HG02973 (cell line): ENCODE measurements at regions not wholly inside any gene's neighbourhood (a gene's known extent, or its start where the extent isn't known, plus 50 kb on each side); places are given as distances from the start of the nearest gene placed in this dataset.
"Not testable (repeated sequence)": the region's sequence is repeated elsewhere in the genome, so short reads cannot be mapped to it uniquely, and the experiment has no call there.

Experiments
- ATAC-seq: cut with Tn5 transposase; IDR thresholded peaks from one replicate; pipeline ENCODE4 v1.9.1; 2021; ENCODE audit warnings: moderate library complexity; ENCODE audit not compliant: unreplicated experiment

DNA sequence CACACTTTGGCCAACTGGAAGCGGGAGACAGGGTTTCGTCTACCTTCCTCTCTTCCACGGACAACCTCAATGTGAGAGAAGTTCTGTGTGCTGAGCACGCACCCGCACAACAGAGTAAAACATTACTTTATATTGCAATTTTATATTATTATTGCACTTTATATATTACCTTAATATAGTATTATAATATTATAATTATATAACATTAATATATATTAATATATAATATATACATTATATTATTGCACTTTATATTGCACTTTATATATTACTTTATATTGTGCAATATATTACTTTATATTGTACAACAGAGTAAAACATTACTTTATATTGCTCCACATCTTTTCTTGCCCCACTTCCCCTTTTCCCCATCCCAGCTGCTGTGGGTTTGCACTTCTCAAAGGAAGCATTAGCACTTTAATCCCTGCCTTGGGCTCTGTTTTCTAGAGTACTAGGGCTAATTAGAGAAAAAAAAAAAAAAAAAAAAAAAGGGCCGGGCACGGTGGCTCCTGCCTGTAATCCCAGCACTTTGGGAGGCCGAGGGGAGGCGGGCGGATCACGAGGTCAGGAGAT, 76.4 kb upstream of the SLC4A7 start:
- no peak for ATAC-seq

DNA sequence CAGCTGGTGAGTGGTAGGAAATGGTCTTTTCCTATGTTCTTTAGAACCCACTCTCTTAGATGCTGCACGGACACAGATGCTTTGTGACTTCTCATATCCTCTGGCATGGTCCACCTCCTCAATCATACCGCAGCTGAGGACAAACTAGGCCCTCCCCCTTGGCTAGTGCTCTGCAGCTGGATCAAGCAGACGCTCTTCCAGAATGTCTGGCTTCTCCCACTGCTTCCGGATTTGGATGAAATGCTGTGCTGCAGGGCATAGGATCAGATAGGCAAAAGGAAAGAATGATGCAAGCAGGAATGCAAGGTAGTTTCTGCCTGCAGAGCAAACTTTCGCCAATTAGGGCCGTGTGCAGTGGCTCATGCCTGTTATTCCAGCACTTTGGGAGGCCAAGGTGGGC, 75.7 kb upstream of the SLC4A7 start:
- no peak for ATAC-seq

DNA sequence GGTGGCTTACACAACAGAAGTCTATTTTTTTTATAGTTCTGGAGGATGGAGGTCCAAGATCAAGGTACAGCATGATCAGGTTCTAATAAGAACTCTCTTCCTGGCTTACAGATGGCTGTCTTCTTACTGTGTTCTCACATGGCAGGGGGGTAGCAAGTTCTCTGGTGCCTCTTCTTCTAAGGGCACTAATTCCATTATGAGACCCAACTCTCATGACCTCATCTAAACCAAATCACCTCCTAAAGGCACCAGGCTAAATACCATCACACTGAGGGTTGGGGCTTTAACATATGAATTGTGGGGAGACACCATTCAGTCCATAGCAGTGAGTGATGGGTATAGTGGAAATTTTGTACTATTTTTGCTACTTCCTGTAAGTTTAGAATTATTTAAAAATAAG, 75.2 kb upstream of the SLC4A7 start:
- ATAC-seq, result no peak

DNA sequence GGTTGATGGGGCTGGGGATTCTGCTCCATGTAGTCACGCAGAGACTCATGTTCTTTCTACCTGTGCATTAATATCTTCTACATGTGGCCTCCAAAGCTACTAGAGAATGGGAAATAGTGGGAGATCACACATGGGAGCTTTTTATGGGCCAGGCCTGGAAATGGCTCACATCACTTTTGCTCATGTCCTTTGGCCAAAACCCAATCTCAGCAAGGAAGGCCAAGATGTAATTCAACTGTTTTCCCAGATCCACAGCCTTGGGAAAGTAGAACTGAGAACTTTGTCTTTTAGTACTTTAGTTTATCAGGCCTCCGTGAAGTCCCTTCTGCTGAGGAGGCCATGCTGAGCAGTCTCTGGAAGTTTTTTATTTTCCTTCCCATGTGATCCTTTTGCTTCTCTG, 73.2 kb upstream of the SLC4A7 start:
- no peak for ATAC-seq

DNA sequence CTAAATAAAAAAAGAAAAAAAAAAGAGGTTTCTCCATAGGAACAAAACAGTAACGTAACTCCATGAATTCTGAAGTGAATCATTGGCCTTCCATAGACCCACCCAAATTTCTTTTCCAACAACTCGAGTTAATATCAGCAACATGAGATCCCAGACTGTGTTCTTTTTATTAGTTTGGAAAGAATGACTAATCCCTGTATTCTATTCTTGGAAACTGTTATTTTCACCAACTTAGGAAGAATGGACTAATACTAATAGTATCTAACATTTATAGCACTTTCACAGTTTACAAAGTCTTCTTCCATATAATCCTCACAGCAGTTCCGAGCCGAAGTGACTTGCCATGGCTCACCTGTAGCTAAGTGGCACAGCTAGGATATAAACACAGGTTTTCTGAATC, 72.7 kb upstream of the SLC4A7 start:
- ATAC-seq, result no peak

DNA sequence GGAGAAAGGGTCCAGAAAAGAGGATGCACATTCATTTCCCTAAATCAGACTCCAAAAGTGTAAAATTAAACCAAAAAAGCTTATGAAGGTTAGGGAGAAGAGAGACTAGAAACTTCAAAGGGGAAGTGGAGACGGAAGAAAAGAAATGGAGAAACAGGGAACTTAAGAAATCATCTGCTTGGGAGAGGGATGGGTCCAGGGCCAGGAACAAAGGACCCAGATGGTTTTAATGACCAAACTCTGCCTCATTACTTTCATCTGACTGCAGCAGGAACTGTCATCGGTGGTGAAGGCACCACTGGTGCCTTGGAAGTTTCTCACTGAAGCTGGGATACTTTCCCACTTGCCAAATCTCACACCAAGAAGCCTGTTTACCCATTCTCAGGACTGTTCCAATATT, 70.5 kb upstream of the SLC4A7 start:
- ATAC-seq, result no peak

DNA sequence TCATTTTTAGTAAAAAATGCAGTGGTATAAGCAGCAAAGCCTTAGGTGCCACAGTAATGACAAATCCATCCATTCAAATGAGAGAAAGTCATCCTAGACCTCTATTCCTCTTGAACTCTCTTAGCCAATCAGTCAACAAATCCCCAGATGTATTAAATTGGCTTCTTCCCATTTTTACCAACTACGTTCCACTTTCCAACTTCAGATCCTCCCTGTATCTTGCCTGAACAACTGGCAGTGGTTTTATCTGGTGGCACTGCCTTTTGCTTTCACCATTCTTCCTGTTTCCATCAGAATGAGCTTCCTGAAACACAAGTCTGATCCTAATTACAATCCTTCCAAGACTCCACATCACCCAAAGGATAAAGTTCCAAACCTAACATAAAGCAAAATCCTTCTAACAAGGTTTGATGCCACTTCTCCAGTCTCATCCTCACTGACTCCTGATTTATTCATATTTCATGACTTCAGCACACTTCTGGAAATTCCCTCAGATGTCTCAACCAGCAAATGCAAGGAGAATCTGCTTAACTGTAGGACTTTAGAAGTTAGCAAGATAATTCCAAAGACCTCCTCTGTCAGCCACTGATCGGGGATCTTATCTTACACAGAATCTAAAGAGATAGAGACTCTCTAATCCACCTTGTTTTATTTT, 69.8 kb upstream of the SLC4A7 start:
- ATAC-seq, result no peak

DNA sequence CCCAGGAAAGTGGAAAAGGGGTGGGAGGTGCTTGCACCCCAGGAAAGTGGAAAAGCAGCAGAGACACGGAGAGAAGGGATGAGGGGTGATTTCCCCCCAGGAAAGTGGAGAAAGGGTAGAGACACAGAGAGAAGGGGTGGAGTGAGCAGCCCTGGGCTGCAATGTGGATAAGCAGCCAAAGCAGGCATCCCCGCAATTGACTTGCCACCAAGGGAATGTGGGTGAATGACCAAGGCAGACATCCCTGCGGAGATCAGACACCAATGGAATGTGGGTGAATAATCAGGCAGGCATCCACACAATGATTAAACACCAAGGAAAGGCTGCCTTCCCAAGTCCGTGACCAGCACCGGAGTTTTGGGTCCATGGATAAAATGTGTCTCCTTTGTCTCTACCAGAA, 68.5 kb upstream of the SLC4A7 start:
- ATAC-seq, result not testable (repeated sequence)

DNA sequence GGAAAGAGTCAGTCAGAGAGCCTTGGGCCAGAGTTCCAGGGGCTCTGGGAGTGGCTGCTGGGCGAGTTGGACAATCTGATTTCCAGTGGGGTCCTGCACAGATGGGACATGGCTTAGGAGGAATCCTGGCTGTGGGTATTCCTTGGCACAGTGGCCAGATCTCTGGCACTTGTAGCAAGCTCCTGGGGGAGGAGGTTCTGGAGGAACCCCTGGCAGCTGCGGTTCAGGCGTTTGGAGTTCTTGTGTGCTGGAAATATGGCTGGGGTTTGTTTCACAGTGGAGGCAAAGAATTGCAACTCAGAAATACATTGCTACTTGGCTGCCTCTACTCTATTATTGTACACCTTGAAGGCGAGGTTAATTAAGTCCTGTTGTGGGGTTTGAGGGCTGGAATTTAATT, 67.2 kb upstream of the SLC4A7 start:
- ATAC-seq, result not testable (repeated sequence)

DNA sequence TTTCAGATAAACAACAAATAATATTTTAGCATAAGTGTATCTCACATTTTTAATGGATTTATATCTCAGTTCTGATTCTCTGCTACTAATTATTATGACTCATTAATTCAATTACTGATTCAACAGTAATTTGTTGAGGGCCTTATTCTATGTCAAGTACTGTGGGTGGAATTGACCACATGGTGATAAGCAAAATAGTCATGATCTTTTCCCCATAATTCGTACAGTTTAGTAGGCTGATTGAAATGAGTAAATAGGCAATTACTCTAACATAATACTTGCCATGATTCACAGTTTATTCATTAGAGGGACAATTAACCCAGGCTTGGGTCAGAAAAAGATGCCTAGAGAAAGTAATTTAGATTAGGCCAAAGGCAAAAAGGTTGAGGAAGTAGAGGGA, 60.9 kb upstream of the SLC4A7 start:
- ATAC-seq, result no peak

DNA sequence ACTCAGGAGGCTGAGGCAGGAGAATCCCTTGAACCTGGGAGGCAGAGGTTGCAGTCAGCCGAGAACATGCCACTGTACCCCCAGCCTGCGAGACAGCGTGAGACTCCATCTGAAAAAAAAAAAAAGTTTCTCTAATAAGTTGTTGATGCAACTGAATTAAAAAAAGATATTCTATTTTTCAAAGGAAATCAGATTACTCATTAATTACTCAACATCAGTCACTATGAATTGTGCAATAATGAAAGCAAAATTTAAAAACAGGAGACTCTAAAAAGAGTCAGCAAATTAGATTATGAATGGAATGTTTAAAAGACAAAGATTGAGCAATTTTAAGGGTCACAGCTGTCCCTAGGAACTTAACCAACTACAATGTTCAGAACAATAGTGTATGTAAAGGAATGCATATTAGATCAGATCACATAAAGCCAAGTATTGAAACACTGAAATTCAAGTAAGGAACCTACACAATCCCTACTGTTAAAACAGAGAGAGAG, 60.2 kb upstream of the SLC4A7 start:
- ATAC-seq, result no peak

DNA sequence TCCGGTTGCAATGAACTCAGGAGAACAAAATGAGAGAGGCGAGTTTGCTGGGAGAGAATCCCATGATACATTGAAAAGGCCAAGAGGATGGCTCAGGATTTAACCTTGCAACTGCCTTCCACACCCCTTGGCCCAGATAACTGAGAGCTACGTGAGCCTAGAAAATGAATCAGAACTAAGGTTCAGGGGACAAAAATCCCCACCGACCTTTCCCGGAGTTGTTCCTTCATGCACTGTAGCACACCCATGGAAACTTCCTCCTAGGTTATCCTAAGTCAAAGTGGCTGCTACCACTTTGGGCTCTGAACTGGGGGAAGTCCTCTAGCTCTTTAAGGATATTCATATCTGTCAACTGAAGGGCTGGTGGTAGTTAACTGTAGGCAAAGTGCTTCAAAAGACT, 58.3 kb upstream of the SLC4A7 start:
- ATAC-seq, result no peak

DNA sequence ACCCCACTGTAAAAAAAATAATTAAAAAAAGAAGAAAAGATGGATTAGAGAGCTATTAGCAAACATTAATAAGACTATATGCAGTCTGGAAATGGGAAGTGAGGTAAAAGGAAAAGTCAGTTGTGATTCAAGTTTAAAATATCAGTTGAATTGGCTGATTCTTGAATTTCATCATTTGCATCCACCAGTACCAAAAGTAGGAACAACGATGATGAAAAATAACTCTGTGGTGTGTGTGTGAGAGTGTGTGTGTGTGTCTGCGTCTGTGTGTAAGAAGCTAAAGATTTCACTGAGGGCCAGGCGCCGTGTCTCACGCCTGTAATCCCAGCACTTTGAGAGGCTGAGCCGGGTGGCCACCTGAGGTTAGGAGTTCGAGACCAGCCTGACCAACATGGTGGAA, 56.0 kb upstream of the SLC4A7 start:
- ATAC-seq, result no peak

DNA sequence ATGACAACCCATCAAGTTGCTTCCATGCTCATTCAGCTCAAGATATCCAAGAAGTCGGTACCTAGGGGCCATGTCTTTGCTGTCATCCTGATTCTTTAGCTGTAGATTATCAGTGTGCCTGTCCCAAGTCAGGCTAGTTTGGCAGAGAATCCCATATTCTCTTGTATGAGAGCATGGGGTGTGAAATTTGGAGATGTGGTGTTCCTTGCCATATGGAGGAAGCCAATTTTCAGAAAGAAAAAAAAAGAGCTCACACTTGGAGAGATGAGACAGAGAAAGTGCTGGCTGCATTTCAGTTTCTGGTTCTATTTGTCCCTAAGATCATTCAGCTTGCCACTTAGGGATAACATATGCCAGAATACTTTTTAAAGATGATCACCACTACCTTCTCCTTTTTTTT, 52.3 kb upstream of the SLC4A7 start:
- ATAC-seq, result no peak

DNA sequence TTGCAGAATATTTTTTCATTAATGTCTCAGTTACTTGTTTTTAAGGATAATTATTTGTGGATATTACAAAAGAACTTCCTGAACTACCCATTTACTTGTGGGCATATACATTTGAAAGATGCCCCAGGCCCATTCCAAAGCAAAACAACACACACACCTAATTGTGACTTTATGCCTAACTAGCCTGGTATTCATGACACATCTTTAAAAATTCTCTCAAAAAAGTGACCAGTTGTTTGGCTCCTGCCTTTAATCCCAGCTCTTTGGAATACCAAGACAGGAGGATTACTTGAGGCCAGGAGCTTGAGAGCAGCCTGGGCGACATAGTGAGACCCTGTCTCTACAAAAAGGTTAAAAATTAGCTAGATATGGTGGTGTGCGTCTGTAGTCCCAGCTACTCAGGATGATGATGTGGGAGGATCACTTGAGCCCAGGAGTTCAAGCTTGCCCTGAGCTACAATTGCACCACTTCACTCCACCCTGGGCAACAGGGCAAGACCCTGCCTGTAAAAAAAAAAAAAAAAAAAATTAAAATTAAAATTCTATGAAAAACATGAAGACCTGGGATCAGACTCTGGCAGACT, 51.7 kb upstream of the SLC4A7 start:
- no peak for ATAC-seq

DNA sequence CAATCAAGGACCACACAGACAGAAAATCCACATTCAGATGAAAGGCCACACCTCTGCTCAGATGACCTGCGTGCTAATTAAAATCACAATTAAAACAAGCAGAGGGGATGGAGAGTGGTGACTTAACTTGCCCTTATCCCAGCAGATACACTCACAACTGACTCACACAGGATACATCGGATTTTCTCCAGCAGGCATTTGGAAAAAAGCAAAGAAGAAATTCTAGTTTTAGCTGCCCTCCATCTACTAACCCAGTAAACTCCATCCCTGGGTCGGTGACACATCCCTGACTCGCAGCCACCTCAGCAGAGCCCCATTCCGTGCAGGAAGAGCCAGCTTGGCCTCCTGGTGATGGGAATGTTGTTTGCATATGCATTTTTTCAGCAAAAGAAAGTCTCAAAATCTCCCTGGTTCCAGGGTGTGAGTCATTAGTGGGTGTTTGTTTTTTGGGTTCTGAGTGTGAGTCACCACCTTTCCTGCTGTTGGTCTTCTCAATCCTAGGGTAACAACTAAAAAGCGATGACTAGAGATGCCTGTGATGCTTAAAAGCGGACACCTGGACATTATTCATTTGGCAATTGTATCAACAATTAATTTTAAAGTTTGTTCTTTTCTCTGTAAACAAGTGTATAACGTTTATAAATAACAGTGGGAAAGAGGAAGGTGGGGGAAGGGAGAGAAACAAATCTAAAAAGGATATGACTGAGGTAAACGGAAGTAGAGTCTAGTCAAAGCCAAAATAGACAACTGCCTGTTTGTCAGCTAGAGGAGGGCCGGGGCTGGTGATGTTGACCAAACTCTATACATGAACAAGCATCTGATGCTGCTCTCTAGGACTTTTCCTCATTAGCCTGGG, 49.8 kb upstream of the SLC4A7 start:
- peak; percentile 63 for ATAC-seq
